Thyroid gland (tissue), 4 donors: ENCODE measurements at regions not wholly inside any gene's neighbourhood (a gene's known extent, or its start where the extent isn't known, plus 50 kb on each side); places are given as distances from the start of the nearest gene placed in this dataset.

Experiments used
- DNase-seq, 2 donors: peaks; one replicate each; pipeline ENCODE4 v3.0.0-alpha.2; 2019
- H3K27ac ChIP-seq, 3 donors: fragments of 200-600 bp; sonication (generic); 1 replicate in 2 of 3; 2 replicates in 1 of 3; pipeline ENCODE4 v1.5.1; 2016 to 2019; ENCODE audit warnings: mild to moderate bottlenecking in 1 of 3, moderate library complexity in 1 of 3
- H3K27me3 ChIP-seq: fragments of 200-600 bp; sonication (generic); one replicate; pipeline ENCODE4 v1.5.1; 2019
- H3K36me3 ChIP-seq, 2 donors: fragments of 200-600 bp; sonication (generic); one replicate each; pipeline ENCODE4 v1.5.1; 2016 to 2019
- H3K4me1 ChIP-seq, 2 donors: fragments of 200-600 bp; sonication (generic); one replicate each; pipeline ENCODE4 v1.5.1; 2017 to 2019
- H3K4me3 ChIP-seq, 3 donors: fragments of 200-600 bp; sonication (generic); replicated peaks in 1 of 3; 1 replicate in 2 of 3; 2 replicates in 1 of 3; pipeline ENCODE4 v1.5.1; 2016; ENCODE audit warnings: mild to moderate bottlenecking in 1 of 3
- H3K9me3 ChIP-seq: fragments of 200-600 bp; sonication (generic); one replicate; pipeline ENCODE4 v1.5.1; 2017
- POLR2A ChIP-seq, 2 donors: fragments of 450-650 bp; IDR thresholded peaks; one replicate each; pipeline ENCODE4 v1.6.1; 2017; ENCODE audit warnings: antibody characterized with exemption in 2 of 2, mild to moderate bottlenecking in 2 of 2, moderate library complexity in 1 of 2
- whole genome bisulfite sequencing, 2 donors: methylation state at CpG; one replicate each; pipeline ENCODE4 v1.1.5; 2017; 5-methylcytosine and 5-hydroxymethylcytosine counted together
- intact Hi-C: fragments of 100-400 bp; cut with DNase I; formaldehyde crosslinking; loops from one replicate; pipeline ENCODE4 v1.15.1; 2023
- TF ChIP-seq, protein P1 (sequence below), 6 experiments: fragments of 200-600 bp in 3 of 6; fragments of 450-650 bp in 3 of 6; sonication (generic) in 3 of 6; IDR thresholded peaks; one replicate each; pipeline ENCODE4 v1.5.1; 2016 to 2019; ENCODE audit warnings: antibody characterized with exemption in 6 of 6, mild to moderate bottlenecking in 2 of 6, inconsistent platforms in 1 of 6, moderate library complexity in 1 of 6

DNA sequence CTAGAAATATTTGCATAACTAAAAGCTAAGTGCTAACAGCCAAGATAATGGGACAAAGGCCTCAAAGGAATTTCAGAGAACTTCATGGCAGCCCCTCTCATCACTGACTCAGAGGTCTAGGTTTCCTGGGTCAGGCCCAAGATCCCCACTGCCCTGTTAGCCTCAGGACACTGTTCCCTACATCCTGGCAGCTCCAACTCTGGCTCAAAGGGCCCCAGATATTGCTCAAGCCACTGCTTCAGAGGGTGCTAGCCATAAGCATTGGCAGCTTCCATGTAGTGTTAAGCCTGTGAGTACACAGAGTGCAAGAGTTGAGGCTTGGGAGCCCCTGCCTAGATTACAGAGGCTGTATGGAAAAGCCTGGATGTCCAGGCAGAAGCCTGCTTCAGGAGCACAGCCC lies 998.1 kb downstream of the TLE1 start:
- no peak overlapping the region for H3K4me3 ChIP-seq
- TF ChIP-seq, protein P1, sequence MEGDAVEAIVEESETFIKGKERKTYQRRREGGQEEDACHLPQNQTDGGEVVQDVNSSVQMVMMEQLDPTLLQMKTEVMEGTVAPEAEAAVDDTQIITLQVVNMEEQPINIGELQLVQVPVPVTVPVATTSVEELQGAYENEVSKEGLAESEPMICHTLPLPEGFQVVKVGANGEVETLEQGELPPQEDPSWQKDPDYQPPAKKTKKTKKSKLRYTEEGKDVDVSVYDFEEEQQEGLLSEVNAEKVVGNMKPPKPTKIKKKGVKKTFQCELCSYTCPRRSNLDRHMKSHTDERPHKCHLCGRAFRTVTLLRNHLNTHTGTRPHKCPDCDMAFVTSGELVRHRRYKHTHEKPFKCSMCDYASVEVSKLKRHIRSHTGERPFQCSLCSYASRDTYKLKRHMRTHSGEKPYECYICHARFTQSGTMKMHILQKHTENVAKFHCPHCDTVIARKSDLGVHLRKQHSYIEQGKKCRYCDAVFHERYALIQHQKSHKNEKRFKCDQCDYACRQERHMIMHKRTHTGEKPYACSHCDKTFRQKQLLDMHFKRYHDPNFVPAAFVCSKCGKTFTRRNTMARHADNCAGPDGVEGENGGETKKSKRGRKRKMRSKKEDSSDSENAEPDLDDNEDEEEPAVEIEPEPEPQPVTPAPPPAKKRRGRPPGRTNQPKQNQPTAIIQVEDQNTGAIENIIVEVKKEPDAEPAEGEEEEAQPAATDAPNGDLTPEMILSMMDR (IDR thresholded peaks at IDR 0.05) = no peak
- no peak for TF ChIP-seq POLR2A (IDR thresholded peaks at IDR 0.05)
- H3K4me1 ChIP-seq = no peaks in the 10 kb centered on the region
- no peaks in the 10 kb centered on the region for H3K36me3 ChIP-seq
- intact Hi-C loops = no loop called here
- no peak for DNase-seq
- no peaks in the 10 kb centered on the region for H3K9me3 ChIP-seq
- no peaks in the 10 kb centered on the region for H3K27me3 ChIP-seq
- H3K27ac ChIP-seq = no peak overlapping the region

DNA sequence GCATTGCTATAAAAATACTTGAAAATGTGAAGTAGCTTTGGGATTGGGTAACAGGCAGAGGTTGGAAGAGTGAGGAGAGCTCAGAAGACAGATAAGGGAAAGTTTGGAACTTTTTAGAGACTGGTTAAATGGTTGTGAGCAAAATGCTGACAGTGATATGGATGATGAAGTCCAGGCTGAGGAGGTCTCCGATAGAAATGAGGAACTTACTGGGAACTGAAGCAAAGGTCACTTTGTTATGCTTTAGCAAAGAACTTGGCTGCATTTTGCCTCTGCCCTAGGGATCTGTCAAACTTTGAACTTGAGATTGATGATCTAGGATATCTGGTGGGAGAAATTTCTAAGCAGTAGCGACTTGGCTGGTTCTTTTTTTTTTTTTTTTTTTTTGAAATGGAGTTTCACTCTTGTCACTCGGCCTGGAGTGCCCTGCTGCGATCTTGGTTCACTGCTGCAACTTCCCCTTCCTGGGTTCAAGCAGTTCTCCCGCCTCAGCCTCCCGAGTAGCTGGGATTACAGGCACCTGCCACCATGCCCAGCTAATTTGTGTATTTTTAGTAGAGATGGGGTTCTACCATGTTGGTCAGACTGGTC lies 998.9 kb downstream of the TLE1 start:
- Histone ChIP-seq H3K9me3 (no peaks in the 10 kb centered on the region), H3K27me3 (no peaks in the 10 kb centered on the region), H3K4me3 (no peak overlapping the region), H3K36me3 (no peaks in the 10 kb centered on the region), H3K27ac (no peak overlapping the region), H3K4me1 (no peaks in the 10 kb centered on the region)
- no peak for DNase-seq
- TF ChIP-seq, protein P1 (IDR thresholded peaks at IDR 0.05) = no peak
- TF ChIP-seq POLR2A (IDR thresholded peaks at IDR 0.05) = no peak
- WGBS, 2 donors = 53 to 68% methylated on average over 6 of the region's 6 CpGs
- intact Hi-C loops = no loop called here

DNA sequence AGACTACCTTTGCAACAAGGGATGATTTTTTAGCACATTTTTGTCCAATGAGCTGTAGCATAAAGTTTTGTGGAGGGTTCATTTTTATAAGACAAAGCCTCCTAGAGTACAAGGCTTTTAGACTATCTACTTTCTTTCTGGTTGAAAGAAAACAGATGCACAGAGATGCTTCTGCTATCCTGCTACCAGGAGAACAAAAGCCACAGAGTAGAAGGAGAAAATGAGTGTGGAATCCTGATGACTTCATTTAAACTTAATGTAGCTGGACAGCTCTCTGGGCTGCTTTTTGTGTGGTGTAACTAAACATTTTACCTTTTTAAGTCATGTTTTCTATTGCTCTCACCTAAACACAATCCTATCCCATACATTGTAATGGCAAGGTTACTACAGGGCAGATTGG lies 1009.4 kb downstream of the TLE1 start:
- Histone ChIP-seq H3K9me3 (no peaks in the 10 kb centered on the region), H3K27me3 (no peaks in the 10 kb centered on the region), H3K27ac (no peak overlapping the region), H3K4me1 (no peaks in the 10 kb centered on the region), H3K4me3 (no peak overlapping the region), H3K36me3 (no peaks in the 10 kb centered on the region)
- DNase-seq = no peak
- TF ChIP-seq, protein P1 (IDR thresholded peaks at IDR 0.05) = no peak
- no peak for TF ChIP-seq POLR2A (IDR thresholded peaks at IDR 0.05)
- intact Hi-C loops = no loop called here

DNA sequence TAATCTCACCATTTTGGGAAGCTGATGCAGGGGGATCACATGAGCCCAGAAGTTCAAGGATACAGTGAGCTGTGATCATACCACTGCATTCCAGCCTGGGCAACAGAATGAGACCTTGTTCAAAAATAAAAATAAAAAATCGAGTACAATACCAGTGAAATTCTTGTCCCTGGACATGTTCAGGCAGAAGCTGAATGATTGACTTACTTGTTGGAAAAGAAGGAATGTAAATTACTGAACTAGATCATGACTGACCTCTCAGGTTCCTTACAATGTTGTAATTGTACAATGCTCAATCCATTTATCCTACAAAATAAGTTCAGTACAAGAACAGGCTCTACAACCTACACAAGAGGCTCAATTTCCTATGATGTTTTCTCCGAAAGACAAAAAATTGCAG lies 1010.4 kb downstream of the TLE1 start:
- 83 to 94% methylated on average over 2 of the region's 2 CpGs for WGBS, 2 donors
- Histone ChIP-seq H3K27ac (no peak overlapping the region), H3K9me3 (no peaks in the 10 kb centered on the region), H3K4me3 (no peak overlapping the region), H3K4me1 (no peaks in the 10 kb centered on the region), H3K27me3 (no peaks in the 10 kb centered on the region), H3K36me3 (no peaks in the 10 kb centered on the region)
- TF ChIP-seq, protein P1 (IDR thresholded peaks at IDR 0.05) = no peak
- TF ChIP-seq POLR2A (IDR thresholded peaks at IDR 0.05) = no peak
- intact Hi-C loops = no loop called here
- no peak for DNase-seq

DNA sequence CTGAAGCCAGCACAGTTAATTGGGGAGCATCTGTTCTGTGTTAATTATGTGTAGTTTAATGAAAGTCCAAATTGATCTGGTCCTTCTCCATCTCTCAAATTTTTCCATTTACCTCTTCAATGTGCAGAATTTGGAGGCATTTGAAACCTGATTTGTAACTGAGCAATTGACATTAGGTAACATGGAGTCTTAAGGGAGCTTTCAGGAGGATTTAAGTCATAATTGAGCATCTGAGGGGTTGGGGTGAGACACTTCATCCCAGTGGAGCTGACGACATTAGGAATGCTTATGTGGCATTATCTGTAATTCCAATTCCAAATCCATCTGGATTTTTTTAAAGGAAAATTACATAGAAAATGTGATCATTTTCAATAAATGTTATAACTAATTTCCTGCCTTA lies 1015.9 kb downstream of the TLE1 start:
- no peaks in the 10 kb centered on the region for H3K36me3 ChIP-seq
- H3K9me3 ChIP-seq = no peaks in the 10 kb centered on the region
- H3K27me3 ChIP-seq = no peaks in the 10 kb centered on the region
- no peak for DNase-seq
- intact Hi-C loops = no loop called here
- no peaks in the 10 kb centered on the region for H3K4me1 ChIP-seq
- no peak overlapping the region for H3K4me3 ChIP-seq
- H3K27ac ChIP-seq = no peak overlapping the region
- WGBS, 2 donors = 69 to 78% methylated on average over 1 of the region's 1 CpG
- TF ChIP-seq POLR2A (IDR thresholded peaks at IDR 0.05) = no peak
- TF ChIP-seq, protein P1 (IDR thresholded peaks at IDR 0.05) = no peak
